HEK293T (cell line): ENCODE measurements at regions not wholly inside any gene's neighbourhood (a gene's known extent, or its start where the extent isn't known, plus 50 kb on each side); places are given as distances from the start of the nearest gene placed in this dataset.

Experiments used
- CTCF ChIA-PET: fragments of 350-600 bp; formaldehyde crosslinking; extraction: SDS; loops from one replicate; lab custom pipeline; 2021; ENCODE audit warnings: antibody characterized with exemption, inconsistent platforms; lab: Yijun Ruan, JAX
- POLR2A ChIA-PET: fragments of 350-600 bp; formaldehyde crosslinking; extraction: SDS; loops from one replicate; lab custom pipeline; 2020; ENCODE audit warnings: antibody characterized with exemption, inconsistent platforms; lab: Yijun Ruan, JAX
- DNase-seq: peaks from one replicate; pipeline ENCODE4 v3.0.0; 2012; ENCODE audit warnings: mixed read lengths; ENCODE audit errors: extremely low spot score
- ARNT ChIP-seq: fragments of 450-650 bp; IDR thresholded peaks from 2 replicates; pipeline ENCODE4 v1.6.1; 2017; ENCODE audit warnings: mild to moderate bottlenecking
- BHLHE40 ChIP-seq: fragments of 450-650 bp; IDR thresholded peaks from 2 replicates; pipeline ENCODE4 v1.6.1; 2016; ENCODE audit warnings: mild to moderate bottlenecking, moderate library complexity, borderline replicate concordance
- CTBP1 ChIP-seq: fragments of 450-650 bp; IDR thresholded peaks from 2 replicates; pipeline ENCODE4 v1.6.1; 2016; ENCODE audit warnings: borderline replicate concordance
- ELF4 ChIP-seq: fragments of 450-650 bp; IDR thresholded peaks from 2 replicates; pipeline ENCODE4 v1.6.1; 2017; ENCODE audit warnings: antibody characterized with exemption
- FOXA1 ChIP-seq: fragments of 450-650 bp; IDR thresholded peaks from 2 replicates; pipeline ENCODE4 v1.6.1; 2016; ENCODE audit warnings: mild to moderate bottlenecking
- FOXK2 ChIP-seq: fragments of 450-650 bp; IDR thresholded peaks from 2 replicates; pipeline ENCODE4 v1.6.1; 2016; ENCODE audit warnings: mild to moderate bottlenecking
- FOXM1 ChIP-seq: fragments of 450-650 bp; IDR thresholded peaks from 2 replicates; pipeline ENCODE4 v1.6.1; 2017; ENCODE audit warnings: mild to moderate bottlenecking, borderline replicate concordance
- HDGF ChIP-seq: fragments of 450-650 bp; IDR thresholded peaks from 2 replicates; pipeline ENCODE4 v1.6.1; 2017; ENCODE audit warnings: antibody characterized with exemption, borderline replicate concordance
- L3MBTL2 ChIP-seq: fragments of 450-650 bp; conservative IDR thresholded peaks from 2 replicates; pipeline ENCODE4 v1.6.1; 2016; ENCODE audit warnings: mild to moderate bottlenecking
- LEF1 ChIP-seq: fragments of 450-650 bp; IDR thresholded peaks from 2 replicates; pipeline ENCODE4 v1.6.1; 2017; ENCODE audit warnings: mild to moderate bottlenecking, borderline replicate concordance
- NFRKB ChIP-seq: fragments of 450-650 bp; IDR thresholded peaks from 2 replicates; pipeline ENCODE4 v1.6.1; 2016; ENCODE audit warnings: mild to moderate bottlenecking, moderate library complexity
- SP1 ChIP-seq: fragments of 450-650 bp; IDR thresholded peaks from 2 replicates; pipeline ENCODE4 v1.6.1; 2017
- SUZ12 ChIP-seq: fragments of 450-650 bp; IDR thresholded peaks from 2 replicates; pipeline ENCODE4 v1.6.1; 2016; ENCODE audit warnings: mild to moderate bottlenecking
- TARDBP ChIP-seq: fragments of 450-650 bp; IDR thresholded peaks from 2 replicates; pipeline ENCODE4 v1.6.1; 2016
- ZNF384 ChIP-seq: fragments of 450-650 bp; IDR thresholded peaks from 2 replicates; pipeline ENCODE4 v1.6.1; 2016
- TF ChIP-seq, protein P1 (sequence below): fragments of 450-650 bp; IDR thresholded peaks from 2 replicates; pipeline ENCODE4 v1.6.1; 2016

DNA sequence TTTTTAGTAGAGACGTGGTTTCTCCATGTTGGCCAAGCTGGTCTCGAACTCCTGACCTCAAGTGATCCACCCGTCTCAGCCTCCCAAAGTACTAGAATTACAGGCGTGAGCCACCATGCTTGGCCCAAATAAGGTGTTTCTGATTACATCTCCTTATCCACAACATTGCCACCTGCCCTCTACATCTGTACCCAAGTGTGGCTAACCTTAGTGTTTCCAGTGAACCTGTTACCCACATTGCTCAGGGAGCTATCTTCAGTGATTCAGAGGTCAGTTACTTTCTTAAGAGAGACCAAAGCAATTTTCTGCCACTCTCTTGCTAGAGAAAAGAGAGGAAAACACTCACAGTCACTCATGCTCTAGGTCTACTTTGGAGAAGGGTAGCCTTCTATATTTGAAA is 115.0 kb upstream of the SLC39A10 start:
- TF ChIP-seq TARDBP, result no peak
- TF ChIP-seq ELF4, result no peak
- TF ChIP-seq FOXA1, result no peak
- TF ChIP-seq, protein P1, sequence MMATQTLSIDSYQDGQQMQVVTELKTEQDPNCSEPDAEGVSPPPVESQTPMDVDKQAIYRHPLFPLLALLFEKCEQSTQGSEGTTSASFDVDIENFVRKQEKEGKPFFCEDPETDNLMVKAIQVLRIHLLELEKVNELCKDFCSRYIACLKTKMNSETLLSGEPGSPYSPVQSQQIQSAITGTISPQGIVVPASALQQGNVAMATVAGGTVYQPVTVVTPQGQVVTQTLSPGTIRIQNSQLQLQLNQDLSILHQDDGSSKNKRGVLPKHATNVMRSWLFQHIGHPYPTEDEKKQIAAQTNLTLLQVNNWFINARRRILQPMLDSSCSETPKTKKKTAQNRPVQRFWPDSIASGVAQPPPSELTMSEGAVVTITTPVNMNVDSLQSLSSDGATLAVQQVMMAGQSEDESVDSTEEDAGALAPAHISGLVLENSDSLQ, result no peak
- TF ChIP-seq BHLHE40, result no peak
- no peak for TF ChIP-seq HDGF
- no peak for TF ChIP-seq ARNT
- no peak for TF ChIP-seq FOXM1
- TF ChIP-seq SP1, result no peak
- no peak for TF ChIP-seq L3MBTL2
- no peak for TF ChIP-seq SUZ12
- TF ChIP-seq CTBP1, result no peak
- TF ChIP-seq FOXK2, result no peak
- no peak for TF ChIP-seq LEF1
- TF ChIP-seq NFRKB, result no peak
- TF ChIP-seq ZNF384, result no peak
- POLR2A ChIA-PET, result no interaction called here
- DNase-seq, result no peak
- CTCF ChIA-PET, result no interaction called here

DNA sequence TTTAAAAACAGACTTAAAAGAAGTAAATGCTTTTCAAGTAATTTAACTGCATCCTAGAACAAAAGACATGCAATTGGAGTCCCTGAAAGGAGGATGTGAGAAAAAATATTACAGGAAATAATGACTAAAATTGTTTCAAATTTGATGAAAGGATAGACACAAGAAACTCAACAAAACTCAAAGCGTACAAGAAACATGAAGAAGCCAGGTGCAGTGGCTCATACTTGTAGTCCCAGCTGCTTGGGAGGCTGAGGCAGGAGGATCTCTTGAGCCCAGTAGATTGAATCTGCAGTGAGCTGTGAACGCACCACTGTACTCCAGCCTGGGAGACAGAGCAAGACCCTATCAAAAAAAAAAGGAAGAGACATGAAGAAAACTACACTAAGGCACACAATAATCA is 118.1 kb upstream of the SLC39A10 start:
- DNase-seq, result no peak
- POLR2A ChIA-PET, result no interaction called here
- CTCF ChIA-PET, result no interaction called here
- no peak for TF ChIP-seq ARNT
- TF ChIP-seq FOXA1, result no peak
- no peak for TF ChIP-seq FOXK2
- TF ChIP-seq TARDBP, result no peak
- TF ChIP-seq BHLHE40, result no peak
- TF ChIP-seq HDGF, result no peak

DNA sequence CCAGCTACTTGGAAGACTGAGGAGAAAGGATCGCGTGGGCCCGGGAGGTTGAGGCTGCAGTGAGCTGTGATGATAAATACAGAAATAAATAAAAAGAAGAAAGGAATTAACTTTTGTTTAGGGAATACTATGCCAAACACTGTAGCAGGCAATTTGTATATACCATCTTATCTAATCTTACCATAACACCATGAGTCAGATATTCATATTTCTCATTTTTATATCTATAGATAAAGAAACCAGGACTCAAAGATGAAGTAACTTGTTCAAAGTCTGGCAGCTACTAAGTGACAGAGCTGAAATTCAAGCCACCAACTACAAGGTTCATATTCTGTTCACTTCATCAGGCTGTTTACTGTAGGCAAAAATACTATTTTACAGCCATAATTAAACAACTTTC is 119.2 kb upstream of the SLC39A10 start:
- DNase-seq, result no peak
- POLR2A ChIA-PET, result no interaction called here
- CTCF ChIA-PET, result no interaction called here
- no peak for TF ChIP-seq FOXK2
- TF ChIP-seq CTBP1, result no peak
- no peak for TF ChIP-seq SP1
- TF ChIP-seq ARNT, result no peak
- TF ChIP-seq ELF4, result no peak
- no peak for TF ChIP-seq SUZ12
- no peak for TF ChIP-seq HDGF
- TF ChIP-seq L3MBTL2, result no peak
- no peak for TF ChIP-seq BHLHE40
- TF ChIP-seq NFRKB, result no peak
- no peak for TF ChIP-seq ZNF384
- TF ChIP-seq FOXM1, result no peak
- TF ChIP-seq TARDBP, result no peak
- TF ChIP-seq, protein P1, result no peak
- no peak for TF ChIP-seq LEF1
- TF ChIP-seq FOXA1, result no peak

DNA sequence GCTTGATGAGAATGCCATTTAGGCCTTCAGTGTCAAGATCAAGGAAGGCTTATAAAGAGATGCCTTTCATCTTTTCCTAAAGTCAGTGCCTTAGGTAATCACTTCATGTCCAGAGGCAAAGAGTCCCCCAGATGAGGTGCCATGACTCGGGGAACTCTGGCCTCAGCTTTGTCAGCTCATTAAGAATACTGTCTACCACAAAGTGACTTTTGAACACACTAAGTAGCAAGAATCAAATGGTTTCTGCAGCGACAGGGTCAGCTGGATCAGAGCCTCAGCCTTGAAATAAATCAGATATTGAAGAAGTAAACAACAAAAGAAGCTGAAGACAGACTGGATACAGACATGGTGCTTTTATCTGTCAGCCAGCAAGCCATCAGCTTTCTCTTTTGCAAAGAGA is 120.1 kb upstream of the SLC39A10 start:
- CTCF ChIA-PET, result no interaction called here
- TF ChIP-seq LEF1 (no peak), ELF4 (no peak), NFRKB (no peak)
- TF ChIP-seq, protein P1, result no peak
- POLR2A ChIA-PET, result no interaction called here
- DNase-seq, result no peak

DNA sequence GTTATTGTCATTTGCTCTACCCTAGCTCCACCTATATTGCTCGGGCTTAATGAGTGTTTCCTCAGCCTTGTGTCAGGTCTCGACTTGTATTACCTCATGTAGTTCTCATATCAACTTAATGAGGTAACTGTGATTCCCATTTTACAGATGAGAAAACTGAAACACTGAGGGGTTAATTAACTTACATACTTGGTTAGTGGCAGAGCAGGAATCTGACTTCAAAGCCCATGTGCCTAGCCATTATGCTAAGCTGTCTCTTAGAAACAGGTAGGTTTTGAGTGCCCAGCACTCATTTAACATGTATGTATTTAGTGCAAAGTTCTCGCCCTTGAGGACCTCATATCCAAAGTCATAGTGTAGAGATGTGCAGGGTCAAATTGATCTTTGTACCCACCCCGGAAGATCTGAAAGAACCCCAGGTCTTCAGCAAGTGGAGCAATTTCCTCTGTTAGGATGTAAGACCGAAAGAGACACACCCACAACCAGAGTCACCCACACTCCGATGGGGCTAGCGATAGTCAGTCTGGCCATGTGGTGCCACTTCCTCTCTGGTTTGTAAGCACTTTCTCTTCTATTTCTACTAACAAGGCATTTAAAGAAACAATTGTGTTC is 121.0 kb upstream of the SLC39A10 start:
- ChIA-PET POLR2A (no interaction called here), CTCF (no interaction called here)
- no peak for TF ChIP-seq FOXM1
- TF ChIP-seq FOXK2, result no peak
- TF ChIP-seq SP1, result no peak
- TF ChIP-seq TARDBP, result no peak
- no peak for TF ChIP-seq NFRKB
- no peak for TF ChIP-seq ARNT
- no peak for TF ChIP-seq ELF4
- no peak for TF ChIP-seq ZNF384
- no peak for TF ChIP-seq SUZ12
- TF ChIP-seq CTBP1, result no peak
- TF ChIP-seq, protein P1, result no peak
- TF ChIP-seq BHLHE40, result no peak
- TF ChIP-seq HDGF, result no peak
- no peak for TF ChIP-seq L3MBTL2
- no peak for TF ChIP-seq LEF1
- DNase-seq, result no peak

DNA sequence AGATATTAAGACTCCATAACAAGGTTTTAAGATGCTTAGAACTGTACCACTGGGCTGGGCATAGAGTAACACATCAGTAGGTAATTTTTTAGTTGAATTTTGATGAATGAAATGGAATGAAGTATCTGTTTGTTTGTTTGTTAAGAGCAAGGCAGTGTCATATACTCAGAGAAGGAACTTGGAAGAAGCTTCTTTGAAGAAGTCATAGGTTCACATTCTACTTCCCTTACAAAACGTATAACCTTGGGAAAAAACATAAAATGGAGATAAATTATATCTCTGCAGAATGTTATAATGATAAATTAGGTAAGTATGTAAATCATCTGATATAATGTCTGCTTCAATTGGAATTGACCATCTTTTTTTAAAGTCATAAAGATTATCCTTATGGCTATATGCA is 122.1 kb upstream of the SLC39A10 start:
- ChIA-PET CTCF (no interaction called here), POLR2A (no interaction called here)
- no peak for TF ChIP-seq FOXA1
- TF ChIP-seq ZNF384, result no peak
- no peak for TF ChIP-seq TARDBP
- TF ChIP-seq FOXK2, result no peak
- TF ChIP-seq ARNT, result no peak
- no peak for TF ChIP-seq SUZ12
- TF ChIP-seq HDGF, result no peak
- TF ChIP-seq LEF1, result no peak
- TF ChIP-seq NFRKB, result no peak
- TF ChIP-seq SP1, result no peak
- no peak for DNase-seq
